NCI-H2171 (cell line): ENCODE measurements at regions not wholly inside any gene's neighbourhood (a gene's known extent, or its start where the extent isn't known, plus 50 kb on each side); places are given as distances from the start of the nearest gene placed in this dataset.
A peak's percentile ranks its signal among the peaks of the same experiment; 100 is the strongest.

ENCODE experiments used
- DNase-seq: peaks from one replicate; lab custom pipeline; 2025; lab: John Stamatoyannopoulos, UW

- DNase-seq, result no peak
These were observed 299.9 kb downstream of the CSNK1G3 start for GRCh38 chr5:123811831-123812230.

GRCh38 chr5:123810746-123811340, 298.9 kb downstream of the CSNK1G3 start:
- no peak for DNase-seq

- no peak for DNase-seq
These were observed 298.3 kb downstream of the CSNK1G3 start for GRCh38 chr5:123810253-123810652.

GRCh38 chr5:123809594-123810221, 297.7 kb downstream of the CSNK1G3 start:
- peak; percentile 73 for DNase-seq

- DNase-seq, result no peak
These were observed 296.7 kb downstream of the CSNK1G3 start for GRCh38 chr5:123808461-123809380.

GRCh38 chr5:123807177-123807945, 295.4 kb downstream of the CSNK1G3 start:
- DNase-seq, result no peak

- DNase-seq, result no peak
These were observed 294.7 kb downstream of the CSNK1G3 start for GRCh38 chr5:123806644-123807043.

- no peak for DNase-seq
These were observed 293.3 kb downstream of the CSNK1G3 start for GRCh38 chr5:123805300-123805699.

- no peak for DNase-seq
These were observed 291.4 kb downstream of the CSNK1G3 start for GRCh38 chr5:123803359-123803758.

GRCh38 chr5:123802298-123802951, 290.4 kb downstream of the CSNK1G3 start:
- DNase-seq, result no peak

GRCh38 chr5:123800640-123801039, 288.7 kb downstream of the CSNK1G3 start:
- no peak for DNase-seq

GRCh38 chr5:123795688-123796087, 283.7 kb downstream of the CSNK1G3 start:
- no peak for DNase-seq

GRCh38 chr5:123790226-123790625, 278.2 kb downstream of the CSNK1G3 start:
- DNase-seq, result no peak

- DNase-seq, result no peak
These were observed 275.7 kb downstream of the CSNK1G3 start for GRCh38 chr5:123787635-123788034.

- no peak for DNase-seq
These were observed 275.2 kb downstream of the CSNK1G3 start for GRCh38 chr5:123787136-123787535.

- no peak for DNase-seq
These were observed 274.4 kb downstream of the CSNK1G3 start for GRCh38 chr5:123786411-123786810.

GRCh38 chr5:123785162-123786071, 273.4 kb downstream of the CSNK1G3 start:
- DNase-seq, result peak; percentile 65

- no peak for DNase-seq
These were observed 271.4 kb downstream of the CSNK1G3 start for GRCh38 chr5:123783421-123783820.

GRCh38 chr5:123778641-123779040, 266.7 kb downstream of the CSNK1G3 start:
- no peak for DNase-seq

- DNase-seq, result no peak
These were observed 264.8 kb downstream of the CSNK1G3 start for GRCh38 chr5:123776761-123777160.

- no peak for DNase-seq
These were observed 259.7 kb downstream of the CSNK1G3 start for GRCh38 chr5:123771715-123772114.
